Fibroblast of mammary gland (primary cell): ENCODE measurements at regions not wholly inside any gene's neighbourhood (a gene's known extent, or its start where the extent isn't known, plus 50 kb on each side); places are given as distances from the start of the nearest gene placed in this dataset.

ENCODE experiments used
- DNase-seq: peaks from one replicate; pipeline ENCODE4 v3.0.0-alpha.2; 2010; ENCODE audit warnings: low read depth
- H3K4me3 ChIP-seq: 2 replicates; pipeline ENCODE4 v1.5.1; 2011; ENCODE audit warnings: low read depth, mild to moderate bottlenecking, low read length, moderate library complexity; ENCODE audit not compliant: control insufficient read depth
- TF ChIP-seq, protein P1 (sequence below): conservative IDR thresholded peaks from 2 replicates; pipeline ENCODE4 v1.5.1; 2011; ENCODE audit warnings: low read depth, low read length, inconsistent platforms; ENCODE audit not compliant: control insufficient read depth, insufficient read depth

DNA sequence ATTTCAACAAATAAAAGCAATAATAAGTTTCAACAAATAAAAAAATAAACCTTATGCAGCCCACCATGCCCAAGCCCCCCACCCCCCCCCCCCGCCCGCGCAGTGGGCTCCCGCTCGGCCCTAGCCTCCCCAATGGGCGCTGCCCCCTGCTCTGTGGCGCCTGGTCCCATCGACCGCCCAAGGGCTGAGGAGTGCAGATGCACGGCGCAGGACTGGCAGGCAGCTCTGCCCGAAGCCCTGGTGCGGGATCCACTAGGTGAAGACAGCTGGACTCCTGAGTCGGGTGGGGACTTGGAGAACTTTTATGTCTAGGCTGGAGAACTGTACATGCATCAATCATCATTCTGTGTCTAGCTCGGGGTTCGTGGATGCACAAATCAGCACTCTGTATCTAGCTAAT, 779.6 kb downstream of the DACH1 start:
- TF ChIP-seq, protein P1, sequence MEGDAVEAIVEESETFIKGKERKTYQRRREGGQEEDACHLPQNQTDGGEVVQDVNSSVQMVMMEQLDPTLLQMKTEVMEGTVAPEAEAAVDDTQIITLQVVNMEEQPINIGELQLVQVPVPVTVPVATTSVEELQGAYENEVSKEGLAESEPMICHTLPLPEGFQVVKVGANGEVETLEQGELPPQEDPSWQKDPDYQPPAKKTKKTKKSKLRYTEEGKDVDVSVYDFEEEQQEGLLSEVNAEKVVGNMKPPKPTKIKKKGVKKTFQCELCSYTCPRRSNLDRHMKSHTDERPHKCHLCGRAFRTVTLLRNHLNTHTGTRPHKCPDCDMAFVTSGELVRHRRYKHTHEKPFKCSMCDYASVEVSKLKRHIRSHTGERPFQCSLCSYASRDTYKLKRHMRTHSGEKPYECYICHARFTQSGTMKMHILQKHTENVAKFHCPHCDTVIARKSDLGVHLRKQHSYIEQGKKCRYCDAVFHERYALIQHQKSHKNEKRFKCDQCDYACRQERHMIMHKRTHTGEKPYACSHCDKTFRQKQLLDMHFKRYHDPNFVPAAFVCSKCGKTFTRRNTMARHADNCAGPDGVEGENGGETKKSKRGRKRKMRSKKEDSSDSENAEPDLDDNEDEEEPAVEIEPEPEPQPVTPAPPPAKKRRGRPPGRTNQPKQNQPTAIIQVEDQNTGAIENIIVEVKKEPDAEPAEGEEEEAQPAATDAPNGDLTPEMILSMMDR: no peak
- DNase-seq: no peak
- no peak overlapping the region for H3K4me3 ChIP-seq

DNA sequence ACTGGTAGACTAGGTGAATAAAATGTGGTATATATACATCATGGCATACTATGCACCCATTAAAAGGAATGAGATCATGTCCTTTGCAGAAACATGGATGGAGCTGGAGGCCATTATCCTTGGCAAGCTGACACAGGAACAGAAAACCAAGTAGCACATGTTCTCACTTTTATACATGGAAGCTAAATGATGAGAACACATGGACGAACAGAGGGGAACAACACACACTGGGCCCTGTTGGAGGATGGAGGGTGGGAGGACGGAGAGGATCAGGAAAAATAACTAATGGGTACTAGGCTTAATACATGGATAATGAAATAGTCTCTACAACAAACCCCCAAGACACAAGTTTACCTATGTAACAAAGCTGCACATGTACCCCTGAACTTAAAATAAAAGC, 780.0 kb downstream of the DACH1 start:
- TF ChIP-seq, protein P1: no peak
- no peak for DNase-seq

DNA sequence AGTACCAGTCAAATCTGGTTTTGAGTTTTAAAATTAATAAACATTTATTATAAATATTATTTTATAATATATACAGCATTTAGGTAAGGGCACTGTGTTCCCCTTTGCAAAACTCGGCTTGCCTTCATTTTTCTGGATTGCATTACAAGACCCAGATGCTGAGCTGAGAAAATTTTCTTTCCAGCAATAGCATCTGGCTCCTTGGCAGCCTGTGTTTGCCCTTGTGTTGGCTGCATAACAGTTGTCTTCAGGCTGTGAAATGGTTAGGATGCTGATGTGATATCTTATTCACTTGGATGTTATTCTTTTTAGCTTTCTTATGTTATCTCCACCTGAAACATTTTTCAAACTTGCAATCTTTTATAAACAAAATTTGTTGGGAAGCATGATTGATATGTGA, 784.4 kb downstream of the DACH1 start:
- DNase-seq: no peak
- H3K4me3 ChIP-seq: no peak overlapping the region
- TF ChIP-seq, protein P1: no peak

More for the DNA sequence above, 780.0 kb downstream of the DACH1 start:
- H3K4me3 ChIP-seq: no peak overlapping the region

DNA sequence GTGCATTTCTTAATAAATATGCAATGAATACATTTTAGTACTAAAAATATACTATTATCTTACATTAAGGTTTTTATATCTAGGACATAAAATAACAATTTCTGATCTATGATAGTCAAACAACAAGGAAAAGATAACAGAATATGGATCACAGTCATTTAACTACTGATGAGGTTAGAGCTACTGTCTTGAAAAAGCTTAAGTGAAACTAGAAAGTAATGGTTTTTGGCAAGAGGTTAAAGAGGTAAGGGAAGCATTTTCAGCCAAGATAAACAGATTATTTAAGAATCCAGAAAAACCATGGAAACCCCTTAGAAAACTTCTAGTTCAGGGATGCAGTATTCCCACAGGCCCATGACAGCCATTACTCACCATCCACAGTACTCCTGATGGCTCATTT, 787.4 kb downstream of the DACH1 start:
- H3K4me3 ChIP-seq: no peak overlapping the region
- no peak for DNase-seq
- TF ChIP-seq, protein P1: no peak

DNA sequence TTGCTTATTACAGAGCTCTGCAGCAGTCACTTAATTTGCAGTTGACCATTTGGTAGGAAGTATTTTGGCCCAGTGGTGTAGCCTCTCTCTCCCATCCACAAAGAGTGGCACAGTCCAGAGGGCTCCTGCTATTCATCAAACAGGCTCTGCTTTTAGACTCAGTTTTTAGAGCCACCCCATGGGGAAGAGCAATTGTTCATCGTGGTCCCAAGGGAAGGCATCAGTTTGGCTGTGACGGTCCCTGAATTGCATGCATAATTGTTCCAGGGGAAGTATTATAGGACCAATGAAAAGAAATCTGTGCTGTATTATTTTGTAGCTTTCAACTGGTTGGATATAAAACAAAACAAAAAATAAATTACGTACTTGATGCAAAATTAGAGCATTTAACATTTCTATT, 799.0 kb downstream of the DACH1 start:
- H3K4me3 ChIP-seq: no peak overlapping the region
- TF ChIP-seq, protein P1: no peak
- DNase-seq: no peak

DNA sequence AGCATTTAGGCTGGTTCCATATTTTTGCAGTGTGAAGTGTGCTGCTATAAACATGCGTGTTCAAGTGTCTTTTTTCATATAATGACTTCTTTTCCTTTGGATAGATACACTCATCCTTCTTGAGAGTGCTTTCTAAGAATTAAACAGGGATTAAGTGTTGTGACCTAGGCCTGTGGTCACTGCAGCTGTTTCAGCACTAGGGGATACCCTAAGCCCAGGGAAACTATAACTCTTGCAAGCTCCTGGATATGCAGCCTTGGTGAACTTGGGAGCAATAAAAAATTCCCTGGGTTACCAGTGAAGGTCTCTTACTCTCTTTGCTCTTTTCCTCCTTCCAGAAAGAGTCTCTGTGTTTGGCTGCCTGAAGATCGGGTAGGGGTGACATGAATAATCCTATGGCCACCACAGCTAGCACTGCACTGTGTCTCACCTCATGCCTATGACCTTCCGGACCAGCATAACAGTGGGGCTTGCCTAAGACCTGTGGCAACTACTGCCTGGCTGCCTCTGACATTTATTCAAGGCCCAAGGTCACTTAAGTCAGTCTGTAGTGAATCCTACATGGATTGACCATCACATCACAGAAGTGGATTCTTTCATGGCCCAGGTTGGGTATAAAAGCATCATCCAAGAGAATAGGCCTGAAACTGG, 799.7 kb downstream of the DACH1 start:
- H3K4me3 ChIP-seq: no peak overlapping the region
- DNase-seq: no peak
- TF ChIP-seq, protein P1: no peak

DNA sequence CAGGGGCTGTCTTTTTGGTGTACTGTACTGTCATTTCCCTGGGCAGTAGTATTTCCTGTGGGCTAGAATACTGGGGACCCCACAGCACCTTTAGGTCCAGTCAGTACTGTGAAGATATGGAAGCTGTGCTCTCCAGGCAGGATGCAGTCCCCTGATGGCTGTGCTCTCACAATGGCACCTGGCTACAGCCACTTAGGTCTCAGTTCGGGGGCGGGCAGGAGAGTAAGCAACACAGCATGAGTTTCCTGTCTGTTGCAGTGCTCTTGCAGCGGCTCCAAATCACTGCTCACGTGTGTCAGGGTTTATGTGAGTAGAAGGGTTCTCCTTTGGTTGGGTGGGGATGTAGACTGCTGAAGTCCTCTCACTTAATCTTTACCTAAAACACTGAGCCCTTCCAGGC, 810.4 kb downstream of the DACH1 start:
- H3K4me3 ChIP-seq: no peak overlapping the region
- TF ChIP-seq, protein P1: no peak
- DNase-seq: no peak
